ENCODE measurements at regions not wholly inside any gene's neighbourhood (a gene's known extent, or its start where the extent isn't known, plus 50 kb on each side); places are given as distances from the start of the nearest gene placed in this dataset.

GRCh38 chr3:106685745-106686144 lies 691.5 kb upstream of the CCDC54 start:
- TF ChIP-seq, protein P1, sequence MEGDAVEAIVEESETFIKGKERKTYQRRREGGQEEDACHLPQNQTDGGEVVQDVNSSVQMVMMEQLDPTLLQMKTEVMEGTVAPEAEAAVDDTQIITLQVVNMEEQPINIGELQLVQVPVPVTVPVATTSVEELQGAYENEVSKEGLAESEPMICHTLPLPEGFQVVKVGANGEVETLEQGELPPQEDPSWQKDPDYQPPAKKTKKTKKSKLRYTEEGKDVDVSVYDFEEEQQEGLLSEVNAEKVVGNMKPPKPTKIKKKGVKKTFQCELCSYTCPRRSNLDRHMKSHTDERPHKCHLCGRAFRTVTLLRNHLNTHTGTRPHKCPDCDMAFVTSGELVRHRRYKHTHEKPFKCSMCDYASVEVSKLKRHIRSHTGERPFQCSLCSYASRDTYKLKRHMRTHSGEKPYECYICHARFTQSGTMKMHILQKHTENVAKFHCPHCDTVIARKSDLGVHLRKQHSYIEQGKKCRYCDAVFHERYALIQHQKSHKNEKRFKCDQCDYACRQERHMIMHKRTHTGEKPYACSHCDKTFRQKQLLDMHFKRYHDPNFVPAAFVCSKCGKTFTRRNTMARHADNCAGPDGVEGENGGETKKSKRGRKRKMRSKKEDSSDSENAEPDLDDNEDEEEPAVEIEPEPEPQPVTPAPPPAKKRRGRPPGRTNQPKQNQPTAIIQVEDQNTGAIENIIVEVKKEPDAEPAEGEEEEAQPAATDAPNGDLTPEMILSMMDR (IDR thresholded peaks at IDR 0.05), result no peak
- TF ChIP-seq POLR2A (IDR thresholded peaks at IDR 0.05), result no peak

All from uterus (tissue), 2 donors.